Islet of Langerhans (tissue), 1 donor: ENCODE measurements at regions not wholly inside any gene's neighbourhood (a gene's known extent, or its start where the extent isn't known, plus 50 kb on each side); places are given as distances from the start of the nearest gene placed in this dataset.

Experiments
- FAIRE-seq: peaks from one replicate; lab custom pipeline; 2011; peaks lifted over from hg19 to GRCh38; lab: Jason Lieb, UNC

GRCh38 chr14:98501836-98502235 lies 770.2 kb downstream of the BCL11B start:
- no peak for FAIRE-seq

GRCh38 chr14:98503086-98503815 lies 768.7 kb downstream of the BCL11B start:
- FAIRE-seq = no peak

DNA sequence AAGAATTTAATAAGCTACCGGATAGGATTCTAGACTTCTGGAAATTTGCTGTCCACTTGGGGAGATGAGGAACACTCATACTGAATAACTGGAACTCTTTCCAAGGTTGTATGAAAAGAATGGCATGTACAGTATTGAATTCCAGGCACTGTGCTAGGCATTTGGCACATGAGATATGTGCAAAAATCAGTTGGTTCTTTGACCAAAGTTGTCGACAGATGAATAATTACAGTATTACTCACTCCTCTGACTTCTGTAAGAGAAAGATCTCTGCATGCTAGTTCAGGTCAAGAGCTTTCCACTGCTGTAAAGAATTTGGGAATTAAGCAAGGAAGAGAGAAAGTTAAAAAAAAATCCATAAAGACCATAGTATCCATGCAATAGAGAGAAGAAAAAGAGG lies 764.7 kb downstream of the BCL11B start:
- FAIRE-seq = no peak

DNA sequence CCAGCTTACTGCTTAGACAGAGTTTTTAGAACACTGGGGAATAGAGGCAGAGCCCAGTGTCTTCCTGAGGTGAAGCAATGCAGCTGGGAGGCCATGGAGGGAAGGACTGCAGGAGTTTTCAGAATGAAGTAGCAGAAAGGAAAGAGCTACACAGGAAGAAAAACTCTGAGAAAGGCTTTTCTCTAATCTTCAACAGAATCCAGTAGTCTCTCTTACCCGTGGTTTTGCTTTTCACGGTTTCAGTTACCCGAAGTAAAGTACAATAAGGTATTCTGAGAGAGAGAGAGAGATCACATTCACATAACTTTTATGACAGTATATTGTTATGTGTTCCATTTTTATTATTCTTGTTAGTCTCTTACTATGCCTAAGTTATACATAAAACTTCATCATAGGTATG lies 761.6 kb downstream of the BCL11B start:
- FAIRE-seq = no peak

GRCh38 chr14:98512501-98513251 lies 759.3 kb downstream of the BCL11B start:
- FAIRE-seq = no peak

- FAIRE-seq = no peak
Observed at GRCh38 chr14:98513558-98513957, 758.4 kb downstream of the BCL11B start.

DNA sequence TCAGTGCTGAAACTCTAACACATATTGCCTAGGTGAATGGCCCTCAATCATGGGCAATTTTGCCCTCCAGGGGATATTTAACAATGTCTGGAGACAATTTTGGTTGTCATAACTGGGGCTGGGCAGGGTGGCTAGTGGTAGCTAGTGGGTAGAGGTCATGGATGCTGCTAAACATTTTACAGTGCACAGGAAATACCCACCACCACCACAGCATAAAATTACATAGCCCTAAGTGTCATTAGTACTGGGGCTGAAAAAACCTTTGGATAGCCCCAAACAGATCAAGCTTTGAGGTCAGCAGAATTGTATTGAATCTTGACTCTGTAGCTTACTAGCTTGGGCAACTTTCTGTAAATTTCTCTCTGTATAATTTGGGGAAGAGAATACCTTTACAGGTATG lies 758.0 kb downstream of the BCL11B start:
- FAIRE-seq = no peak

DNA sequence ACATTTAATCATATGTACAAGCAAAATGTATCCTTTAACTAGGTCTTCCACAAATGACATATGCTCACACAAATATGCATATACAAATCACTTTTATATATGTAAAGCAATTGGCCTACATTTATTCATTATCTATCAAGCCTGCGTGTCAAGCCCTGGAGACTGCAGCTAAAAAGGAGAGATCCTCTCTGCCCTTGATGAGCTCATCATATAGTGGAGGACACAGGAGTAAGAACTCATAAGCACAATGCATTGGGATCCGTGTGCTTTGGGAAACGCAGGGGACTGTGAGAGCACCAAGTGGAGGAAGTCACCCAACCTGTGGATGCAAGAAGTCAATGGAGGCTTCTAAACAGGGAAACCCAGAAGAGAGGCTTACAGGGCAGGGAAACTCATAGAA lies 735.7 kb downstream of the BCL11B start:
- no peak for FAIRE-seq

DNA sequence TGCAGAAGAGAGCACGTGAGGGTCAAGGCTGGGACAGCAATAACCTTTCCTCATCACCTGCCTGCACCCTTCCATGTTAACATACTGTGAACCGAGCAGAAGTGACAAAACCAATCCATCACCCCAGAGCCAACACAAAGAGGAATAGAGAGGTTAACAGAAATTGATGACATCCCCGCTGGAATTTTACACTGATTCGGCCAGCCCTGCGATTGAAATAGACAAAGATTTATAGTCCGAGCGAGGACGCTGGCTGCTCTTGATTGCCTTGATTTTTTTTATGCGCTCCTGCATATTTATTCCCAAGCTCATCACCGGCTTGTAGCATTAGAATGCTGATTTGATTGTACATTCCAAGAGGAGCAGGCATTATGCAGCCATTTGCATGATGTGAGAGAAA lies 729.7 kb downstream of the BCL11B start:
- no peak for FAIRE-seq

- no peak for FAIRE-seq
Observed at GRCh38 chr14:98543074-98543473, 728.9 kb downstream of the BCL11B start.

- FAIRE-seq = no peak
Observed at GRCh38 chr14:98544174-98544573, 727.8 kb downstream of the BCL11B start.

DNA sequence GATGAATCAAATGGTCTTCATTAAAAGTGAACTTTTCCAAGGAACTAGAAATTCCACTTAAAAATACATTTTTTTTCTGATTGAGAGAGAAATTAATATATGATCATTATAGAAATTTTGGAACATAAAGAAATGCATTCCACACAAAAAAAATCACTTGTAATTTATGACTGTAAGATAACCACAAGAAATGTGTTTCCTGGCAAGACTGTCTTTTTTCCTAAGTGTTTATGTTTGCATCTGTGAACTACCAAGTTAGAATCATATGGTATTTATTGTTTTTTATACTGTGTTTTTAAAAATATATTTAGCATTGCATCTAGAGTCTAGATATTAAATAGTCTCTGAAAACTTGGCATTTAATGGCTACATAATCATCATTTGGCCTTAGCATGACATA lies 726.8 kb downstream of the BCL11B start:
- no peak for FAIRE-seq

GRCh38 chr14:98548071-98548686 lies 723.8 kb downstream of the BCL11B start:
- no peak for FAIRE-seq

DNA sequence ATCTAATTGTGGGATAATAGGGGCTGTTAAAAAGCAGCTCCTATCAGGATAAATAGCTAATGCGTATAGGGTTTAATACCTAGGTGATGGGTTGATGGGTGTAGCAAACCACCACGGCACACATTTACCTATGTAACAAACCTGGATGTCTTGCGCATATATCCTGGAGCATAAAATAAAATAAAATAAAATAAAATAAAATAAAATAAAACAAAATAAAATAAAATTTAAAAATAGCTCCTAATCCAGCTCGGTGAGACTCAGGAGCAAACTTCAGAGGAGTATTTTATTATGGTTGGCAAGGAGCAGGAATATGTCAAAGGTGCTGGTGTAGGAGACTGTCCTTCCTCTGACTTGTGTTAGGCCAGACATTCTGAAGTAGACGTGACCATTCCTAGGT lies 721.0 kb downstream of the BCL11B start:
- no peak for FAIRE-seq

GRCh38 chr14:98555440-98555839 lies 716.6 kb downstream of the BCL11B start:
- FAIRE-seq = no peak

DNA sequence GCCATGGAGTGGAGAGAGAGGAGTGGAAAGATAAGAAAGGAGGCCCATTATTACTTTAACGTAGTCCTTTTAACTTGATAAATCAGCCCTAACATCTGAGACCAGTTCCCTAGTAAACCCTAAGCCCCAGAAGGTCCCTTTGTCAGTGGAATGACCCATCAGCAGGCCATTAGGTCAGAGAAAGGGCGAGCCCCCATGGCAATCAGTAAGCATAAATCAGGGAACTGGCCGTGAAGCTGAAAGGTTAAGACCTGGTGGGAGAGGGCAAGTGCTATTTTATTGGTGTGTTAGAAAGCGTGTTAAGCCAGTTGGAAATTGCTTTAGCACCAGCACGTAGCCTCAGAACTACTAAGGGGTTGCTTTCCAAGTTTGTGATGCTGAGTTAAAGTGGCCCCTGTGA lies 708.0 kb downstream of the BCL11B start:
- no peak for FAIRE-seq

- no peak for FAIRE-seq
Observed at GRCh38 chr14:98564541-98564940, 707.5 kb downstream of the BCL11B start.

- FAIRE-seq = no peak
Observed at GRCh38 chr14:98571104-98571503, 700.9 kb downstream of the BCL11B start.

- no peak for FAIRE-seq
Observed at GRCh38 chr14:98573082-98573481, 698.9 kb downstream of the BCL11B start.

DNA sequence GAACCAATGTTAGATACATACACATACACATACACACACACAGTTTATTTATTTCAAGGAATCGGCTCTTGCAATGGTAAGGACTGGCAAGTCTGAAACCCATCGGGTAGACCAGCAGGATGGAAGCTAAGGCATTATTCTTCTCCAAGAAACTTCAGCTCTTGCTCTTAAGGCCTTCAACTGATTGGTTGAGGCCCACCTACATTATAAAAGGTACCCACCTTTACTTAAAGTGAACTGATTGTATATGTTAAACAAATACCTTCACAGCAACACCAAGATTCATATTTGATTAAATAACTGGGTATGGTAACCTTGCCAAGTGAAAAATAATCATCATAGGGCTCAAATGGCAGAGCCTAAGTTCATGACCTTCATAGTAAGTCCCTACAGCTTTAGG lies 695.5 kb downstream of the BCL11B start:
- no peak for FAIRE-seq

GRCh38 chr14:98578204-98578603 lies 693.8 kb downstream of the BCL11B start:
- no peak for FAIRE-seq

DNA sequence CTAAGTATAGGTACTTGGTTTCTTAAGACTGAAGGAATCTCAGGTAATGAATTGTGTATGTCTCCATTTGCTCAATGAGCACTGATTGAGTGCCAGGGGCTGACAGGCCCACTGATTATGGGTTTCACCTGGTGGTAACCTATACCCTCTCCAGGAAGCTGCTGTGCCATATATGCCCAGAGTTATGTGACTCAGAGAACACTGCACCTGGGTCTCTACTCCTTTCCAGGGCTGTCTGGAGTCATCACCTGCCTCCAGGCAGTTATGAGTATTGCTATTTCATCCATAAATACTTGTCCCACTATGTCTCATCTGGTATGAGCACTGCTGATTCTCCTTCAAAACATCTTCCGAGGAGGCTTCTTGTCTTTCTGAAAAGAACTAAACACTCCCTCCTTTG lies 692.9 kb downstream of the BCL11B start:
- no peak for FAIRE-seq

DNA sequence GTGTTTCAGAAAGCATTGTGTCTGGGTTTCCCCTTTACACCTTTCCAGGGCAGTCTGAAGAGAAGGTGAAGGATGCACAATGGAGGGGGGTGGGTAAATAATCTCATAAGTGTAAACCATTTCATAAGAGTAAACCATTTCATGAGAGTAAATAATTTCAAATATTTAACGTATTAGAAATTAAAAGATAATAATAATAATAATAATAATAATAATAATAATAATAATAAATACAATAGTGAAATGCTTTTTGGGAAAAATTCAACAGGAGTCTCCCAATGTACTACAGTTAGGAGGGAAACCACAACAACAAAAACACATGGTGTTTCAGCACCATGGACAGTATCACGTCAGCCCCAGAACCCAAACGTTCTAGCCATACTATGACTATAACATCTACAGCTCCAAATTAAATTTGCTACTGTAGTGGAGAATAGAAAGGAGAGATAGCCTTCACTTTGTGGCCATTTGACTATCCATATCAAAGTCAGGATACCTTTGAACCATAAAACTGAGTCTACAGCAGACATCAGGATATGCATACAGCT lies 691.8 kb downstream of the BCL11B start:
- FAIRE-seq = no peak
